OCI-LY3 (cell line): ENCODE measurements at regions not wholly inside any gene's neighbourhood (a gene's known extent, or its start where the extent isn't known, plus 50 kb on each side); places are given as distances from the start of the nearest gene placed in this dataset.

Experiments
- H2AFZ ChIP-seq: fragments of 200-600, 300-600 bp; shearing (Covaris generic); 2 replicates; pipeline ENCODE4 v1.6.0; 2014; ENCODE audit warnings: antibody characterized with exemption, low read depth, low read length
- H3K27ac ChIP-seq: fragments of 200-600, 300-600 bp; sonication (generic); 2 replicates; pipeline ENCODE4 v1.5.1; 2014; ENCODE audit warnings: mild to moderate bottlenecking, low read length, moderate library complexity, mixed read lengths
- H3K27me3 ChIP-seq: fragments of 200-600, 300-600 bp; sonication (generic); 2 replicates; pipeline ENCODE4 v1.6.1; 2014; ENCODE audit warnings: low read depth, low read length, mixed read lengths
- H3K36me3 ChIP-seq: fragments of 200-600, 300-600 bp; sonication (generic); replicated peaks from 2 replicates; pipeline ENCODE3; 2014; ENCODE audit warnings: low read depth, low read length, mixed read lengths
- H3K4me1 ChIP-seq: fragments of 300-600, 200-600 bp; sonication (generic); 2 replicates; pipeline ENCODE4 v1.6.1; 2014; ENCODE audit warnings: low read length, mixed read lengths
- H3K4me2 ChIP-seq: fragments of 200-600, 300-600 bp; sonication (generic); 2 replicates; pipeline ENCODE4 v1.6.1; 2014; ENCODE audit warnings: low read length, mixed read lengths
- H3K4me3 ChIP-seq: fragments of 300-600, 200-600 bp; sonication (generic); 2 replicates; pipeline ENCODE4 v1.5.1; 2014; ENCODE audit warnings: antibody characterized with exemption, mild to moderate bottlenecking, low read length, moderate library complexity
- H3K79me2 ChIP-seq: fragments of 300-600, 200-600 bp; shearing (Covaris generic); 2 replicates; pipeline ENCODE4 v1.6.1; 2014; ENCODE audit warnings: mild to moderate bottlenecking, low read length, mixed read lengths
- H3K9ac ChIP-seq: fragments of 300-600, 200-600 bp; shearing (Covaris generic); 2 replicates; pipeline ENCODE4 v1.6.0; 2014; ENCODE audit warnings: mild to moderate bottlenecking, low read length, moderate library complexity
- H3K9me3 ChIP-seq: fragments of 200-600, 300-600 bp; shearing (Covaris generic); 2 replicates; pipeline ENCODE4 v1.6.1; 2014; ENCODE audit warnings: low read length, mixed read lengths; ENCODE audit not compliant: insufficient read depth
- H4K20me1 ChIP-seq: fragments of 200-600, 300-600 bp; sonication (generic); 2 replicates; pipeline ENCODE4 v1.6.1; 2016; ENCODE audit warnings: low read length, mixed read lengths; ENCODE audit not compliant: insufficient read depth
- EZH2phosphoT487 ChIP-seq: fragments of 200-600 bp; shearing (Covaris generic); IDR thresholded peaks from 2 replicates; pipeline ENCODE4 v1.6.1; 2018; ENCODE audit warnings: antibody characterized with exemption, mixed run types, low read depth
- TF ChIP-seq, protein P1 (sequence below): fragments of 200-600, 300-600 bp; sonication (generic); IDR thresholded peaks from 2 replicates; pipeline ENCODE4 v1.5.1; 2014; ENCODE audit warnings: antibody characterized with exemption, low read length, low read depth

DNA sequence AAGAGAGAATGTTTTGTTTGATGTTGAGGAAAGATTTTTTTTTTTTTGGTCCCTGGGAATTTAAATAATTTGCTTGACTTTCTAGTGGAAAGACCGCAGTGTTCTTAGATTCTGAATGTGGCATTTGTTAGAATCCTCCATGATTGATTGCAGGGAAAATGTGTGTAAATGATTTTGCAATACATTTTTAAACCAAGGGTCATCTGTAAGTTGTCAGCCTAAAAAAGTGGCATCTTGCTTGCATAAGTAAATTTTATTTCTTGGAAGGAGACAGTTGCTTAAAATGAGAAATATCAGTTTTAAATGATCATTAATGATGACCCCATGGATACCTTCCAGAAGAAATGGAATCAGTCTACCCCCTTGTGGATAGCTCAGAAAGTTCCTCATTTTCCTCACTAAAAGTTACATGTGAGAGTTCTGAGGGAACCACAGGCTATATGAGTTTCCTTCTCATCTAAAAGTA lies 105.1 kb upstream of the SLC25A48 start:
- Histone ChIP-seq H3K4me3 (no peak overlapping the region), H3K79me2 (no peaks in the 10 kb centered on the region), H3K36me3 (no peaks in the 10 kb centered on the region), H3K27me3 (no peaks in the 10 kb centered on the region), H3K9me3 (no peaks in the 10 kb centered on the region), H2AFZ (no peak overlapping the region), H4K20me1 (no peaks in the 10 kb centered on the region), H3K4me1 (peaks cover 8% of the 10 kb centered on the region; the same call in 1 of the 2 replicates), H3K9ac (no peak overlapping the region), H3K27ac (no peak overlapping the region), H3K4me2 (no peak overlapping the region)
- TF ChIP-seq, protein P1, sequence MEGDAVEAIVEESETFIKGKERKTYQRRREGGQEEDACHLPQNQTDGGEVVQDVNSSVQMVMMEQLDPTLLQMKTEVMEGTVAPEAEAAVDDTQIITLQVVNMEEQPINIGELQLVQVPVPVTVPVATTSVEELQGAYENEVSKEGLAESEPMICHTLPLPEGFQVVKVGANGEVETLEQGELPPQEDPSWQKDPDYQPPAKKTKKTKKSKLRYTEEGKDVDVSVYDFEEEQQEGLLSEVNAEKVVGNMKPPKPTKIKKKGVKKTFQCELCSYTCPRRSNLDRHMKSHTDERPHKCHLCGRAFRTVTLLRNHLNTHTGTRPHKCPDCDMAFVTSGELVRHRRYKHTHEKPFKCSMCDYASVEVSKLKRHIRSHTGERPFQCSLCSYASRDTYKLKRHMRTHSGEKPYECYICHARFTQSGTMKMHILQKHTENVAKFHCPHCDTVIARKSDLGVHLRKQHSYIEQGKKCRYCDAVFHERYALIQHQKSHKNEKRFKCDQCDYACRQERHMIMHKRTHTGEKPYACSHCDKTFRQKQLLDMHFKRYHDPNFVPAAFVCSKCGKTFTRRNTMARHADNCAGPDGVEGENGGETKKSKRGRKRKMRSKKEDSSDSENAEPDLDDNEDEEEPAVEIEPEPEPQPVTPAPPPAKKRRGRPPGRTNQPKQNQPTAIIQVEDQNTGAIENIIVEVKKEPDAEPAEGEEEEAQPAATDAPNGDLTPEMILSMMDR, result no peak
- TF ChIP-seq EZH2phosphoT487, result no peak

DNA sequence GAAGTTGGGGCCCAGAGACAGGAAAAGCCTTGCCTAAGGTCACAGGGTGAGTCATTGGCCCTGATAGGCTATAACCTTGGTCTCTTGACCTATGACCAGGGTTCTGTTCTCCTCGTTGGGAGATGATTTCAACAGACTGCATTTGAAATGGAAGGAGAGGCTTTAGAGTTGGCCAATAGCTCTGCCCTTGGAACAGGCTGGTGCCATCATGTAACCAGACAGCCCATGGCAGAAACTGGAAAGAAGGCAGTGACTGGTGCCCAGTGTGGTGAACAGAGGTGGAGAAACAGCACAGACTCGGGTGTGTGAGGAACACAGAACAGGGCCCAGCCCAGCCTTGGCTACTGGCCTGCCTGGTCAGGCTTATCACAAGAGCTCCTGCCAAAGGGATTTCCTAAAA lies 109.8 kb upstream of the SLC25A48 start:
- no peak overlapping the region for H3K27ac ChIP-seq
- no peaks in the 10 kb centered on the region for H3K79me2 ChIP-seq
- no peak overlapping the region for H2AFZ ChIP-seq
- H3K4me1 ChIP-seq, result peaks cover 8% of the 10 kb centered on the region; the same call in 1 of the 2 replicates
- no peak overlapping the region for H3K4me3 ChIP-seq
- no peaks in the 10 kb centered on the region for H3K36me3 ChIP-seq
- H3K9ac ChIP-seq, result no peak overlapping the region
- no peaks in the 10 kb centered on the region for H4K20me1 ChIP-seq
- no peak overlapping the region for H3K4me2 ChIP-seq
- H3K27me3 ChIP-seq, result no peaks in the 10 kb centered on the region
- H3K9me3 ChIP-seq, result no peaks in the 10 kb centered on the region
- TF ChIP-seq EZH2phosphoT487, result no peak
- TF ChIP-seq, protein P1, result no peak

DNA sequence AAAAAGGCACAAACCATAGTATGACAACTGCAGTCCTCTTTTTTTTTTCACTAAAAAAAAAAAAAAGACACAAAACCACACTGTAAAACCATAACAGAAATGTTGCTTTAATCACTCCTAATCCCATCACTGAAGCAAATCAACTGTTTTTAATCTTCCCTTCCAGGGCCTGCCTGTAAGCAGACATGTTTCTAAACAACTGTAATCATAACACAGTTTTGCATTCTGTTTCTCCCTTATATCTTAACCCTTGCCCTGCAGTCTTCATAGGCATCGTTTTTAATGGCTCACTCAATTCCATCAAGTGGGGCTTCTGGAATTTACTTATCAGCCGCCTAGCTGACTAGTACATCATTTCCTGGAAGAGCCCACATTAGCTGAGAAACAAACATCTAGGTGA lies 111.0 kb upstream of the SLC25A48 start:
- no peak overlapping the region for H3K27ac ChIP-seq
- H3K9me3 ChIP-seq, result no peaks in the 10 kb centered on the region
- H3K79me2 ChIP-seq, result no peaks in the 10 kb centered on the region
- H3K36me3 ChIP-seq, result no peaks in the 10 kb centered on the region
- no peak overlapping the region for H3K9ac ChIP-seq
- H3K4me3 ChIP-seq, result no peak overlapping the region
- TF ChIP-seq EZH2phosphoT487, result no peak
- TF ChIP-seq, protein P1, result no peak
- H3K4me1 ChIP-seq, result peaks cover 3% of the 10 kb centered on the region; the same call in 1 of the 2 replicates
- H3K4me2 ChIP-seq, result no peak overlapping the region
- H3K27me3 ChIP-seq, result no peaks in the 10 kb centered on the region
- no peak overlapping the region for H2AFZ ChIP-seq
- H4K20me1 ChIP-seq, result no peaks in the 10 kb centered on the region

DNA sequence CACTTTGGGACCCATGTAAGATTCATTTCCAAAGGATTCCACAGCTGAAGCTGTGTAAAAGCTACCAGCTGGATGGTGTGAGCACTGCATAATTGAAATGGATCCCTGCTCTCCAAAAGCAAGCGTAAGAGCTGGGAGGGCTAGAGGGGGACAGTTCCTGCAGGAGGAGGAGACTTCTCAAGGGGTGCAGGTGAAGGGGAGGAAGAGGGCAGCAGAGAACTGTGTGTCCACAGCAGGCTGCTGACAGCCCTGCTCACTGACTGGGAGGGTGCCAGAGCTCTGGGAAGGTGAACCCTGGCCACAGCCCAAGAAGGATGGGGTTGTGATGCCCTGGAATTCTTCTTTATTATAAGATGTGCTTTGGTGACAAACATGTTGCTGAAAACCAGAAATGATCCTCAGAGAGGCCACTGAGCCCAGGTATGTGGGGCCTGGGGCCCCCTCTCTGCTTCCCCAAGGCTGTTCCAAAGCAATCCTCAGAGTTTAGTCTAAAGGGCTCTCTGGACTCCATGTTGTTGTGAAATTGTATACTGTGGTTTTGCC lies 112.8 kb upstream of the SLC25A48 start:
- Histone ChIP-seq H3K9ac (no peak overlapping the region), H3K27ac (no peak overlapping the region), H3K4me3 (no peak overlapping the region), H3K27me3 (no peaks in the 10 kb centered on the region), H3K9me3 (no peaks in the 10 kb centered on the region), H3K4me2 (no peak overlapping the region), H3K79me2 (no peaks in the 10 kb centered on the region), H4K20me1 (no peaks in the 10 kb centered on the region), H3K4me1 (no peaks in the 10 kb centered on the region), H2AFZ (no peak overlapping the region), H3K36me3 (no peaks in the 10 kb centered on the region)
- no peak for TF ChIP-seq EZH2phosphoT487
- TF ChIP-seq, protein P1, result no peak
